Activated T-helper 1 cell treated with anti-CD3 and anti-CD28 coated beads, Interleukin-2, amount 50 U/mL, for 16 hours (primary cell): ENCODE measurements at regions not wholly inside any gene's neighbourhood (a gene's known extent, or its start where the extent isn't known, plus 50 kb on each side); places are given as distances from the start of the nearest gene placed in this dataset.
A peak's percentile ranks its signal among the peaks of the same experiment; 100 is the strongest.
"Not testable (repeated sequence)": the region's sequence is repeated elsewhere in the genome, so short reads cannot be mapped to it uniquely, and the experiment has no call there.

Experiments
- DNase-seq, 2 donors: peaks; one replicate each; pipeline ENCODE4 v3.0.0-alpha.2; 2020; ENCODE audit warnings: low read depth in 1 of 2, low spot score in 1 of 2

DNA sequence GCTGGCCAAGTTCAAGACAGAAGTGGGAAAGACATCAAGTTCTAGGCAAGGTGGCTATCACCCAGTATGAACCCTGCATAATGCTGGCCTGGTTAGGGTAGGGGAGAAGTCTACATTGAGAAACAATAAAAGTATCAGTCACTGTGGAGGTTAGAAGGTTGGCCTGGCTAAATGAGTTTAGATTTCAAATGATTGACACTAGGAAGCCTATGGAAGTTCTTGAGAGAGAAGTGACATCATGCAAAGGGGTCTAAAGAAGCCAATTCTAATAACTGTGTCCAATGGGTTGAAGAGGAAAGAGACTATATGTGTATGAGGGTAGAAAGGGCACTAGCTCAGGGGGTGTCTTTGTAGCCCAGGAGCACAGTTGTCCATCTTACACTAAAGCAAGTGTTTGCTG is 98.5 kb upstream of the MBIP start:
- no peak for DNase-seq

GRCh38 chr14:36411951-36412350 is 91.5 kb upstream of the MBIP start:
- DNase-seq = not testable (repeated sequence)

GRCh38 chr14:36408388-36408787 is 88.0 kb upstream of the MBIP start:
- DNase-seq = no peak

DNA sequence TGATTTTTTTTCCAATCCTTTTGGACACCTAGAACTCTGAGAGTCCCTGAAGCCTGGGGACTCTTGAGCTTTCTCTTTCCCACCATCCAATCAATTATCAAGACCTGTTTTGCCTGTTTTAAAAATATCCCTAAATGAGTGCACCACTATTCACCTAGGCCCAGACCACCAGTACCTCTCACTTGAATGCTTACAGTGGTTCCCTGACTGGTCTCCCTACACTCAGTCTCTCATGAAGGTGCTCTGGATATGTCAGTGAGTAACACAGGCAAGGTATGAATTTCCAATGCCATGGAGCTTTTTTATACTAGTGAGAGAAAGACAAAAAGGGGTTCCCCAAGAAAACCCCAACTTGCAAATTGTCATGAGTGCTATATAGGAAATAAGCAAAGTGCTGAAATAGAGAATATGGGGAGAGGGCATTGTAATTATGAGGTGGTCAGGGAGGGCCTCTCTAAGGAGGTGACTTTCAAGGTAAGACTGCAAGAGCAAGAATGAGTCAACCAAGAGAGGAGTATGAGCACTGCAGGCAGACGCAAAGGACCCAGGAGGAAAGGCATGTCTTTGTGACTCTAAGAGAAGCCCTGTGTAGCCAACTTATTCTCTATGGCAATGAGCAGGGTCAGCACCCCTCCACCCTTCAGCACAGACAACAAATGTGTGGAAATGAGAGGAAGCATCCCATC is 85.3 kb upstream of the MBIP start:
- DNase-seq = no peak

DNA sequence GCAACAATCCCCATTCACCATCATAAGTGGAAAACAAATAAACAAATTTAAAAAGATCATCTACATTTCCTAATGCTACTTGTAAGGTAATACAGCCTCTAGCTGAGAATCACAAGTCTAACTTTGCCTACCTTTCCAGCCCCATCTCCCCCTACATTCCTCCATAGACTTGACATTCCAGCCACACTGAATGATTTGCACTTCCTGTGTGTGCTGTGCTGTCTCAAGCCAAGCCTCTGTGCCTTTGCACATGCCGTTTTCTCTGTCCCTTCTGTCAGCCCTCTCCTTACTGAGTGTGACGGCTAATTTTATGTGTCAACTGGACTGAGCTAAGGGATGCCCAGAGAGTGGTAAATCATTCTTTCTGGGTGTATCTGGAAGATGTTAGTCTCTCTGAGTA is 82.4 kb upstream of the MBIP start:
- no peak for DNase-seq

GRCh38 chr14:36398463-36399291 is 78.2 kb upstream of the MBIP start:
- DNase-seq = no peak

- no peak for DNase-seq
These were observed 76.9 kb upstream of the MBIP start for GRCh38 chr14:36397357-36397756.

DNA sequence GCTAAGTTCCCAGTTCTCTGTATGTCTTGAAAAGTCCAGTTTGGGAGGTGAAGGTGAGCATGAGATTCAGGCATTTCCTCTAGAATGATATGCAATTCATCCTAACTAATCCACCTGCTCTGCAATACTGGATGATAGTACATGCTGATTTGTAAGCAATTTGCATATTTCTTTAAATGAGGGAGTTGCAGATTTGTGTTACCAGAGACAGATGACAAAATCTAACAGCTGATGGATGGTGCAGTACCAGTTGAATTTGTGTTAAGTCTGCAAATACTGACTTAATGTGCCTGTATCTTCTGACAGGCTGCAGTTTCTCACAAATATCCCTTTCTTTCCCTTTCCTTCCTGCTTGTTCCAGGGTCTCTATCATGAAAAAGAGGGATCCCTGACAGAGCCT is 76.4 kb upstream of the MBIP start:
- no peak for DNase-seq

GRCh38 chr14:36394593-36394992 is 74.2 kb upstream of the MBIP start:
- DNase-seq = no peak

GRCh38 chr14:36390718-36391117 is 70.3 kb upstream of the MBIP start:
- DNase-seq = no peak

DNA sequence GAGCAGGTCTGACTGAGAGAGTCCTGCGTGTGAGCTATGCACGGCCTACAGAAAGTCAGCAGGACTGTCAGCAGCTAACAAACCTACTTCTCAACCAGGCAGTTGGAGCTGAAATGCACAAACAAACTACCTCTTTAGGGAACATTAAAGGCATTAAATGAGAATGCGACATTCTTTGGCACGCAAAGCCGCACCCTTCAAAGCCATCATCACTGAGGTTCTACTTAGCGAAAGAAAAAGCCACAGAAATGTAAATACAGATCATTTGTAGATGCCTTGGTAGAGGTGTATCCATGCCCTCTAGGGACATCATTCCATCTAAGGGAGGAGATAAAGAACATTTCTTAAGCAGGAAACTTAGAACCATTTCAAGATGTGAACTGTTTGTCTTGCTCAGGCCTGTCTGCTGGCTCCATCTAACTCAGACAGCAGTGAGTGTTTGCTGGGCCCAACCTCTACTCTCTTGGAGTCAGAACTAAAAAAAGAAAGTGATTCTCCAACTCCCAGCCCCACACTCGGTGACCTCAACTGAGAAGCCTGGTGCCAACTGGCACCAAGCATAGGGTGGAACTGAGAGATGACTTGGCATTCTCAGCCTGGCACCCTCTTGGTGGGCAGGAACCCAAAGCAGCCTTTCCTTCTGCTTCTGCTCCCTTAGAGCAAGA is 63.5 kb upstream of the MBIP start:
- no peak for DNase-seq

DNA sequence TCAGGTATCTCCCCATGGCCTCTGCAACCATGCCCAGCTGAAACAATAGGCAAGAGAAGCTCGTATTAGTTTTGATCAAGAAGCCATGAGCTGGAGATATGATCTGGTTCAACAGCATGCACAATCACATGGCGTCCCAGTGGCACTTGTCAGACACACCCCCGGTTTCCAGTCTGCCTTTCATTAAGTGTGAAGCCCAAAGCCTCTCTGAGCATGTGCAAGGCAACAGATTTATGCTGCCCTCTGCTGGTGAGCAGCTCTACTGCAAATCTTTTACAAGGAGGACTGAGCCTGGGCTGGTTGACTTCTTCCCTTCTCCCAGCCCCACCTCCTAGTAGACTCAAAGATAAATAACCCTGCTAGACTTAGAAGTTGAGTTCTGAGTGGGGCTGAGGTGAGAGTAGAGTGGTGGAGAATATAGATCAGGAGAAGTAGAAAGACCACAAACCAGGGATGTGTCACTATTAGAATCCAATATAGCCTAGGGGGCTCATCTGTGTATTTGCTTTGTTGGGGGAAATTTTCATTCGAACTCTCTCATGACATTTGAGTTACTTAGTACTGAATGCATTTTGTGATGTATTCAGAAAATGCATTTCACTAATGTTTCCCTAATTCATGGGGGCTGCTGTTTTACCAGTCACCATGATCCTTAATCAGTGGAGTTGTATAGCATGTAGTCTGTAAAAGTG is 53.7 kb upstream of the MBIP start:
- DNase-seq = peak; percentile 43 to 54
